IMR-90 (cell line): ENCODE measurements at regions not wholly inside any gene's neighbourhood (a gene's known extent, or its start where the extent isn't known, plus 50 kb on each side); places are given as distances from the start of the nearest gene placed in this dataset.

Source experiments
- CEBPB ChIP-seq: IDR thresholded peaks from 2 replicates; pipeline ENCODE4 v1.6.1; 2012; ENCODE audit warnings: low read depth, low read length, improper control_type of control experiment
- NFE2L2 ChIP-seq: fragments of 150-350 bp; IDR thresholded peaks from 2 replicates; pipeline ENCODE4 v1.6.1; 2016; ENCODE audit warnings: low read depth, mild to moderate bottlenecking, low read length
- POLR2A ChIP-seq: IDR thresholded peaks from 2 replicates; pipeline ENCODE4 v1.6.1; 2012; ENCODE audit warnings: mild to moderate bottlenecking, low read depth, low read length
- RAD21 ChIP-seq: IDR thresholded peaks from 2 replicates; pipeline ENCODE4 v1.6.1; 2012; ENCODE audit warnings: low read length, improper control_type of control experiment
- RFX5 ChIP-seq: IDR thresholded peaks from 2 replicates; pipeline ENCODE4 v1.8.0; 2012; ENCODE audit warnings: low read depth, mild to moderate bottlenecking, low read length, moderate library complexity
- SMC3 ChIP-seq: fragments of 150-350 bp; IDR thresholded peaks from 2 replicates; pipeline ENCODE4 v1.6.1; 2016; ENCODE audit warnings: low read depth, mild to moderate bottlenecking, antibody characterized with exemption, low read length, moderate library complexity
- TF ChIP-seq, protein P1 (sequence below): conservative IDR thresholded peaks from 2 replicates; pipeline ENCODE4 v1.5.1; 2012; ENCODE audit warnings: mild to moderate bottlenecking, low read depth, low read length, improper control_type of control experiment

- TF ChIP-seq, protein P1, sequence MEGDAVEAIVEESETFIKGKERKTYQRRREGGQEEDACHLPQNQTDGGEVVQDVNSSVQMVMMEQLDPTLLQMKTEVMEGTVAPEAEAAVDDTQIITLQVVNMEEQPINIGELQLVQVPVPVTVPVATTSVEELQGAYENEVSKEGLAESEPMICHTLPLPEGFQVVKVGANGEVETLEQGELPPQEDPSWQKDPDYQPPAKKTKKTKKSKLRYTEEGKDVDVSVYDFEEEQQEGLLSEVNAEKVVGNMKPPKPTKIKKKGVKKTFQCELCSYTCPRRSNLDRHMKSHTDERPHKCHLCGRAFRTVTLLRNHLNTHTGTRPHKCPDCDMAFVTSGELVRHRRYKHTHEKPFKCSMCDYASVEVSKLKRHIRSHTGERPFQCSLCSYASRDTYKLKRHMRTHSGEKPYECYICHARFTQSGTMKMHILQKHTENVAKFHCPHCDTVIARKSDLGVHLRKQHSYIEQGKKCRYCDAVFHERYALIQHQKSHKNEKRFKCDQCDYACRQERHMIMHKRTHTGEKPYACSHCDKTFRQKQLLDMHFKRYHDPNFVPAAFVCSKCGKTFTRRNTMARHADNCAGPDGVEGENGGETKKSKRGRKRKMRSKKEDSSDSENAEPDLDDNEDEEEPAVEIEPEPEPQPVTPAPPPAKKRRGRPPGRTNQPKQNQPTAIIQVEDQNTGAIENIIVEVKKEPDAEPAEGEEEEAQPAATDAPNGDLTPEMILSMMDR: no peak
- no peak for TF ChIP-seq POLR2A
- no peak for TF ChIP-seq RFX5
- TF ChIP-seq CEBPB: no peak
- no peak for TF ChIP-seq NFE2L2
- no peak for TF ChIP-seq RAD21
- no peak for TF ChIP-seq SMC3
Measured at GRCh38 chr9:3656224-3656623, 130.4 kb upstream of the RFX3 start.
